Endothelial cell (in vitro differentiated cells): ENCODE measurements at regions not wholly inside any gene's neighbourhood (a gene's known extent, or its start where the extent isn't known, plus 50 kb on each side); places are given as distances from the start of the nearest gene placed in this dataset.

Source experiments
- DNase-seq: peaks from one replicate; pipeline ENCODE4 v3.0.0; 2021; ENCODE audit warnings: low spot score
- H3K27ac Mint-ChIP-seq: one replicate; pipeline ENCODE4 v1.8.0; 2021; ENCODE audit warnings: mixed read lengths, inconsistent platforms; ENCODE audit not compliant: unreplicated experiment
- H3K27me3 Mint-ChIP-seq: one replicate; pipeline ENCODE4 v1.8.0; 2021; ENCODE audit warnings: mild to moderate bottlenecking, moderate library complexity, mixed read lengths, inconsistent platforms; ENCODE audit not compliant: unreplicated experiment
- H3K36me3 Mint-ChIP-seq: one replicate; pipeline ENCODE4 v1.8.0; 2021; ENCODE audit warnings: mild to moderate bottlenecking, low read depth, mixed read lengths, inconsistent platforms; ENCODE audit not compliant: unreplicated experiment
- H3K4me1 Mint-ChIP-seq: one replicate; pipeline ENCODE4 v1.8.0; 2021; ENCODE audit warnings: mild to moderate bottlenecking, mixed read lengths, inconsistent platforms; ENCODE audit not compliant: unreplicated experiment
- H3K4me3 Mint-ChIP-seq: one replicate; pipeline ENCODE4 v1.8.0; 2021; ENCODE audit warnings: mild to moderate bottlenecking, mixed read lengths, inconsistent platforms; ENCODE audit not compliant: unreplicated experiment
- H3K9me3 Mint-ChIP-seq: one replicate; pipeline ENCODE4 v1.8.0; 2021; ENCODE audit warnings: mixed read lengths, inconsistent platforms; ENCODE audit not compliant: unreplicated experiment
- TF ChIP-seq, protein P1 (sequence below): fragments of 200-600 bp; sonication (generic); IDR thresholded peaks from one replicate; pipeline ENCODE4 v1.5.0; 2021; ENCODE audit warnings: antibody characterized with exemption; ENCODE audit not compliant: unreplicated experiment

DNA sequence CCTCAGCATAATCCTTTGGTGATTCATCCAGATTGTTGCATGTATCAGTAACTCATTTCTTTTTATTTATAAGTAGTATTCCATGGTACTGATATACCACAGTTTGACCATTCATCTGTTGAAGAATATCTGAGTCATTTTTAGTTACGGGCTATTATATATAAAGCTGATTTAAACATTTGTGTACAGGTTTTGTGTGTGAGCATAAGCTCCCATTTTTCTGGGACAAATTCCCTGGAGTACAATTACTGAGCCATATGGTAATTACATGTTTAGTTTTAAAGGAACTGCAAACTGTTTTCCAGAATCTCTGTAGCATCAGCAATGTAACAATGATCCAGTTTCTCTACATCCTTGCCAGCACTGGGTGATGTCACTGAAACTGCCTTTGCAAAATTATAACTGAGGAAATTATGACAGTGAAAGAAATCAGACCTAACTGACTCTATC is 236.2 kb upstream of the KRR1 start:
- no peak overlapping the region for H3K4me3 Mint-ChIP-seq
- no peaks in the 10 kb centered on the region for H3K4me1 Mint-ChIP-seq
- H3K9me3 Mint-ChIP-seq: no peaks in the 10 kb centered on the region
- TF ChIP-seq, protein P1, sequence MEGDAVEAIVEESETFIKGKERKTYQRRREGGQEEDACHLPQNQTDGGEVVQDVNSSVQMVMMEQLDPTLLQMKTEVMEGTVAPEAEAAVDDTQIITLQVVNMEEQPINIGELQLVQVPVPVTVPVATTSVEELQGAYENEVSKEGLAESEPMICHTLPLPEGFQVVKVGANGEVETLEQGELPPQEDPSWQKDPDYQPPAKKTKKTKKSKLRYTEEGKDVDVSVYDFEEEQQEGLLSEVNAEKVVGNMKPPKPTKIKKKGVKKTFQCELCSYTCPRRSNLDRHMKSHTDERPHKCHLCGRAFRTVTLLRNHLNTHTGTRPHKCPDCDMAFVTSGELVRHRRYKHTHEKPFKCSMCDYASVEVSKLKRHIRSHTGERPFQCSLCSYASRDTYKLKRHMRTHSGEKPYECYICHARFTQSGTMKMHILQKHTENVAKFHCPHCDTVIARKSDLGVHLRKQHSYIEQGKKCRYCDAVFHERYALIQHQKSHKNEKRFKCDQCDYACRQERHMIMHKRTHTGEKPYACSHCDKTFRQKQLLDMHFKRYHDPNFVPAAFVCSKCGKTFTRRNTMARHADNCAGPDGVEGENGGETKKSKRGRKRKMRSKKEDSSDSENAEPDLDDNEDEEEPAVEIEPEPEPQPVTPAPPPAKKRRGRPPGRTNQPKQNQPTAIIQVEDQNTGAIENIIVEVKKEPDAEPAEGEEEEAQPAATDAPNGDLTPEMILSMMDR: no peak
- no peak overlapping the region for H3K27ac Mint-ChIP-seq
- peaks cover 1% of the 10 kb centered on the region for H3K27me3 Mint-ChIP-seq
- no peak for DNase-seq
- no peaks in the 10 kb centered on the region for H3K36me3 Mint-ChIP-seq

DNA sequence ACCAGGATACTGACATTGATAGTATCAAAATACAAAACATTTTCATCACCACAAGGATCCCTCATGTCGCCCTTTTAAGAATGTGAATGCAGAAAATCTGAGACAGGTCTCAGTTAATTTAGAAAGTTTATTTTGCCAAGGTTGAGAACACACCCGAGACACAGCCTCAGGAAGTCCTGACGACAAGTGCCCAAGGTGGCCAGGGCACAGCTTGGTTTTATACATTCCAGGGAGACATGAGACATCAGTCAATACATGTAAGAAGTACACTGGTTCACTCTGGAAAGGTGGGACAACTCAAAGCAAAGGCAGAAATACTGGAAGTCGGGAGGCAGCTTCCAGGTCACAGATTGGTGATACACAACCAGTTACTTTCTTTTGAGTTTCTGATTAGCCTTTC is 235.2 kb upstream of the KRR1 start:
- Mint-ChIP-seq H3K9me3 (no peaks in the 10 kb centered on the region), H3K4me1 (no peaks in the 10 kb centered on the region), H3K27ac (no peak overlapping the region), H3K4me3 (no peak overlapping the region), H3K36me3 (no peaks in the 10 kb centered on the region), H3K27me3 (peaks cover 1% of the 10 kb centered on the region)
- TF ChIP-seq, protein P1: no peak
- no peak for DNase-seq

DNA sequence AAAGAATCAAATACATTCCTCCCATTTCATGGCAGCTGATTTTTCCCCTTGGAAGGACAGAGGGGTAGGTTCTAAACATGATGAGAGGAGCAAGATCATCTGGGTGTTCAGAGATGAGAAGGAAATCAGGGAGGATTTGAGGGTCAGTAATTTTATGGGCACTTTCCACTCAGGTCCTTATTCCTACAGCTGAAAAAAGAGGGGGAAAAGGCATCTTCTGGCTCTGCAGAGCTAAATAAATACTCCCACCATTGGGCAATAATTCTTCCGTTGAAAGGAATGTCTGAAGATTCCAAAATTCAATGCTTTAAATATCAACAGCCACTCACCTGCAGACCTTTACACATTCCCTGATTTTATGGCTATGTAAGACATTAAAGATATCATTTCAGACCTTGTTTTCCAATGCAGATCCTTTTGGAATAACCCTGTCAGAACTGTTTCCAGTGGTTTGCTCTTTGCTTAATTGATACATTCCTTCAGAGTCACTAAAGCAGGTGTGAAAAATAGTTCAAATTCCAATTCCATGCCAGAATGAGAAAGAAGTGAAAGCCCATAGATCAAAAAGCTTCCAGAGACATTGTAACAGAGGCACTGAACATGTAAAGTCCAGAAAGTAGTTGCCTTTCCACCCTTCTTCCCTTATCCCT is 233.3 kb upstream of the KRR1 start:
- TF ChIP-seq, protein P1: no peak
- H3K36me3 Mint-ChIP-seq: no peaks in the 10 kb centered on the region
- H3K27me3 Mint-ChIP-seq: peaks cover 1% of the 10 kb centered on the region
- H3K4me1 Mint-ChIP-seq: no peaks in the 10 kb centered on the region
- no peak overlapping the region for H3K27ac Mint-ChIP-seq
- no peak for DNase-seq
- no peaks in the 10 kb centered on the region for H3K9me3 Mint-ChIP-seq
- no peak overlapping the region for H3K4me3 Mint-ChIP-seq

DNA sequence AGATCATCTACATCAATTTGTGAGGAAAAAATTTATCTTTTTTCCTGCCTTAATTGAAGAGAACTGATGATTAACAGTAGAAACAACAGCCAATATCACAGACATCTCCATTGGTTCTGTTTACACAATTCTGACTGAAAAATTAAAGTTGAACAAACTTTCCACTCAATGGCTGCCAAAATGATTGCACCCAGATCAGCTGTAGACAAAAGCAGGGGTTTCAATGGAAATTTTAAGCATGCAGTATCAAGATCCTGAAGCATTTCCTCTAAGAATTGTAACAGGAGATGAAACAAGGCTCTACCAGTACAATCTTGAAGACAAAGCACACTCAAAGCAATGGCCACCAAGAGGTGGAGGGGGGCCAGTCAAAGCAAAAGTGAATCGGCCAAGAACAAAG is 231.6 kb upstream of the KRR1 start:
- TF ChIP-seq, protein P1: no peak
- no peaks in the 10 kb centered on the region for H3K4me1 Mint-ChIP-seq
- no peaks in the 10 kb centered on the region for H3K36me3 Mint-ChIP-seq
- no peaks in the 10 kb centered on the region for H3K9me3 Mint-ChIP-seq
- no peak for DNase-seq
- no peak overlapping the region for H3K4me3 Mint-ChIP-seq
- no peak overlapping the region for H3K27ac Mint-ChIP-seq
- H3K27me3 Mint-ChIP-seq: peaks cover 1% of the 10 kb centered on the region

DNA sequence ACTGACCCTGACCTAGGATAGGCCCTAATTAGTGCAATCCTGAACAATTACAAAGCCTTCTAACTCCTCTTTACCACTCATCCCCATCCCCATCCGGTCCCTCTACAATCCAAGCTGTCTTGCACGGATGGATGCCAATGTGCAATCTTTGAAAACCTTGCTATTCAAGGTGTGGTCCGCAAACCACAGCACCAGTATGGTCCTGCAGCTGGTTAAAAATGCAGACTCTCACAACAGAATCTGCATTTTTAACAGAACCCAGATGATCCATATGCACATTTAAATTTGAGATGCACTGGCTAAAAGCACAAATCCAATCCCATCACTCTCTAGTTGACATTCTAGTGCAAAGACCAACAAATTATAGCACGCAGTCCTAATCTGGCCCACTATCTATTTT is 230.6 kb upstream of the KRR1 start:
- no peaks in the 10 kb centered on the region for H3K4me1 Mint-ChIP-seq
- no peak overlapping the region for H3K27ac Mint-ChIP-seq
- TF ChIP-seq, protein P1: no peak
- no peaks in the 10 kb centered on the region for H3K9me3 Mint-ChIP-seq
- no peak overlapping the region for H3K4me3 Mint-ChIP-seq
- peaks cover 1% of the 10 kb centered on the region for H3K27me3 Mint-ChIP-seq
- H3K36me3 Mint-ChIP-seq: no peaks in the 10 kb centered on the region
- no peak for DNase-seq
